Naive B cell (primary cell): ENCODE measurements at regions not wholly inside any gene's neighbourhood (a gene's known extent, or its start where the extent isn't known, plus 50 kb on each side); places are given as distances from the start of the nearest gene placed in this dataset.
"Not testable (repeated sequence)": the region's sequence is repeated elsewhere in the genome, so short reads cannot be mapped to it uniquely, and the experiment has no call there.

ENCODE experiments used
- ATAC-seq, 2 donors: fragments of 150-1000 bp; cut with Tn5 transposase; 2 replicates each; pipeline ENCODE4 v1.10.0; 2021; ENCODE audit warnings: low read depth in 2 of 2, mild to moderate bottlenecking in 2 of 2, moderate library complexity in 2 of 2
- DNase-seq: peaks from one replicate; pipeline ENCODE4 v3.0.0; 2022
- H3K27ac Mint-ChIP-seq, 6 donors: one replicate each; pipeline ENCODE4 v1.8.0; 2020 to 2022; ENCODE audit warnings: mild to moderate bottlenecking in 6 of 6, mixed read lengths in 6 of 6, moderate library complexity in 5 of 6, inconsistent platforms in 2 of 6
- H3K27me3 Mint-ChIP-seq, 3 donors: one replicate each; pipeline ENCODE4 v1.8.0; 2021 to 2022; ENCODE audit warnings: mixed read lengths in 3 of 3, mild to moderate bottlenecking in 1 of 3
- H3K36me3 Mint-ChIP-seq, 2 donors: one replicate each; pipeline ENCODE4 v1.8.0; 2020 to 2022; ENCODE audit warnings: mixed read lengths in 2 of 2, inconsistent platforms in 1 of 2, mild to moderate bottlenecking in 1 of 2
- H3K4me1 Mint-ChIP-seq, 3 donors: one replicate each; pipeline ENCODE4 v1.8.0; 2020 to 2022; ENCODE audit warnings: mixed read lengths in 3 of 3, inconsistent platforms in 1 of 3, mild to moderate bottlenecking in 1 of 3, moderate library complexity in 1 of 3
- H3K4me3 Mint-ChIP-seq, 8 donors: one replicate each; pipeline ENCODE4 v1.8.0; 2020 to 2022; ENCODE audit warnings: mild to moderate bottlenecking in 8 of 8, mixed read lengths in 8 of 8, moderate library complexity in 8 of 8, inconsistent platforms in 2 of 8
- H3K9me3 Mint-ChIP-seq, 7 donors: one replicate each; pipeline ENCODE4 v1.8.0; 2020 to 2022; ENCODE audit warnings: mixed read lengths in 7 of 7, mild to moderate bottlenecking in 5 of 7, inconsistent platforms in 2 of 7, moderate library complexity in 1 of 7

GRCh38 chr2:228597032-228597431, 415.5 kb upstream of the SPHKAP start:
- ATAC-seq = no peak
- Mint-ChIP-seq H3K27ac (no peak overlapping the region), H3K36me3 (no peaks in the 10 kb centered on the region), H3K4me3 (no peak overlapping the region), H3K4me1 (no peaks in the 10 kb centered on the region), H3K9me3 (peaks cover 0 to 10% (median 4%) of the 10 kb centered on the region in 7 donors), H3K27me3 (no peaks in the 10 kb centered on the region)
- DNase-seq = no peak

- Mint-ChIP-seq H3K36me3 (no peaks in the 10 kb centered on the region), H3K9me3 (peaks cover 0 to 10% (median 6%) of the 10 kb centered on the region in 7 donors), H3K27ac (no peak overlapping the region), H3K4me3 (no peak overlapping the region), H3K27me3 (no peaks in the 10 kb centered on the region), H3K4me1 (no peaks in the 10 kb centered on the region)
- DNase-seq (no peak), ATAC-seq (no peak)
These were observed 412.5 kb upstream of the SPHKAP start for GRCh38 chr2:228594012-228594411.

- ATAC-seq = no peak
- no peaks in the 10 kb centered on the region for H3K4me1 Mint-ChIP-seq
- no peaks in the 10 kb centered on the region for H3K36me3 Mint-ChIP-seq
These were observed 411.4 kb upstream of the SPHKAP start for GRCh38 chr2:228592925-228593324.

GRCh38 chr2:228590681-228591080, 409.2 kb upstream of the SPHKAP start:
- ATAC-seq (no peak), DNase-seq (no peak)
- H3K27ac Mint-ChIP-seq = no peak overlapping the region
- no peaks in the 10 kb centered on the region for H3K36me3 Mint-ChIP-seq
- H3K27me3 Mint-ChIP-seq = no peaks in the 10 kb centered on the region
- peaks cover 4 to 14% (median 7%) of the 10 kb centered on the region in 7 donors for H3K9me3 Mint-ChIP-seq
- no peak overlapping the region for H3K4me3 Mint-ChIP-seq
- no peaks in the 10 kb centered on the region for H3K4me1 Mint-ChIP-seq

More at GRCh38 chr2:228592925-228593324, 411.4 kb upstream of the SPHKAP start:
- no peaks in the 10 kb centered on the region for H3K27me3 Mint-ChIP-seq
- no peak overlapping the region for H3K4me3 Mint-ChIP-seq
- no peak overlapping the region for H3K27ac Mint-ChIP-seq
- no peak for DNase-seq
- H3K9me3 Mint-ChIP-seq = peaks cover 3 to 14% (median 7%) of the 10 kb centered on the region in 7 donors

GRCh38 chr2:228589115-228589514, 407.6 kb upstream of the SPHKAP start:
- H3K27ac Mint-ChIP-seq = no peak overlapping the region
- no peak for ATAC-seq

DNA sequence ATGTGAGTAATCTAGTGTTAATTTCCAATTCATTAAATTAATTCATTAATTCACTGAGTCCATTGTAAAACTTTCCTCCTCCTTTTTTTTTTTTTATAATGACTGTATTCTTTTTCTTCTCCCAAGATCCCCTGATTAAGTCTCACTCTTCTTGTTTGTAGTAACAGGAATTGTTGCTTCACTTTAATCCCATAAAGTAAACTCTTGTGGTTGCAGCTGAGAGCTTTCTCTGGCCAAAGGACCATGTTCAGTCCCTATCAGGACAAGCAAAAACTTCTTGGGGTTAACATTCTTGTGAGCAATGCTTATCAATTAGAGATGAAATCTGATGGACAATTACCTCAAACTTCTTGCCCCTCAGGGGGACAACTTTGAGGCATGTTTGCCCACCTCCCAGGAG, 400.2 kb upstream of the SPHKAP start:
- no peaks in the 10 kb centered on the region for H3K4me1 Mint-ChIP-seq
- no peak for DNase-seq
- H3K9me3 Mint-ChIP-seq = peaks cover 2 to 12% (median 4%) of the 10 kb centered on the region in 7 donors
- H3K36me3 Mint-ChIP-seq = no peaks in the 10 kb centered on the region
- no peak overlapping the region for H3K27ac Mint-ChIP-seq
- ATAC-seq = no peak
- no peak overlapping the region for H3K4me3 Mint-ChIP-seq
- H3K27me3 Mint-ChIP-seq = no peaks in the 10 kb centered on the region

More at GRCh38 chr2:228589115-228589514, 407.6 kb upstream of the SPHKAP start:
- H3K4me3 Mint-ChIP-seq = no peak overlapping the region
- no peaks in the 10 kb centered on the region for H3K4me1 Mint-ChIP-seq
- H3K9me3 Mint-ChIP-seq = peaks cover 3 to 16% (median 9%) of the 10 kb centered on the region in 7 donors
- H3K27me3 Mint-ChIP-seq = no peaks in the 10 kb centered on the region
- H3K36me3 Mint-ChIP-seq = no peaks in the 10 kb centered on the region
- DNase-seq = no peak

- no peak for ATAC-seq
- Mint-ChIP-seq H3K4me1 (no peaks in the 10 kb centered on the region), H3K4me3 (no peak overlapping the region), H3K36me3 (no peaks in the 10 kb centered on the region), H3K9me3 (peaks cover 0 to 3% (median 0%) of the 10 kb centered on the region in 7 donors), H3K27ac (no peak overlapping the region), H3K27me3 (no peaks in the 10 kb centered on the region)
- DNase-seq = no peak
These were observed 394.4 kb upstream of the SPHKAP start for GRCh38 chr2:228575897-228576296.

- not testable (repeated sequence) for H3K9me3 Mint-ChIP-seq, H3K4me1 Mint-ChIP-seq, H3K36me3 Mint-ChIP-seq, H3K27me3 Mint-ChIP-seq, DNase-seq, H3K27ac Mint-ChIP-seq, H3K4me3 Mint-ChIP-seq, ATAC-seq
These were observed 386.8 kb upstream of the SPHKAP start for GRCh38 chr2:228568275-228568674.

GRCh38 chr2:228561816-228562215, 380.3 kb upstream of the SPHKAP start:
- Mint-ChIP-seq H3K4me3 (no peak overlapping the region), H3K27me3 (no peaks in the 10 kb centered on the region), H3K36me3 (no peaks in the 10 kb centered on the region), H3K9me3 (peaks cover 2 to 10% (median 6%) of the 10 kb centered on the region in 7 donors), H3K27ac (no peak overlapping the region), H3K4me1 (no peaks in the 10 kb centered on the region)
- ATAC-seq = no peak
- no peak for DNase-seq

- Mint-ChIP-seq H3K27me3 (no peaks in the 10 kb centered on the region), H3K4me1 (no peaks in the 10 kb centered on the region), H3K27ac (no peak overlapping the region), H3K9me3 (peaks cover 2 to 10% (median 5%) of the 10 kb centered on the region in 7 donors), H3K36me3 (no peaks in the 10 kb centered on the region), H3K4me3 (no peak overlapping the region)
- DNase-seq (no peak), ATAC-seq (no peak)
These were observed 378.4 kb upstream of the SPHKAP start for GRCh38 chr2:228559774-228560415.

GRCh38 chr2:228556717-228557116, 375.2 kb upstream of the SPHKAP start:
- H3K27me3 Mint-ChIP-seq = no peaks in the 10 kb centered on the region
- peaks cover 0 to 10% (median 5%) of the 10 kb centered on the region in 7 donors for H3K9me3 Mint-ChIP-seq
- H3K27ac Mint-ChIP-seq = no peak overlapping the region
- H3K4me3 Mint-ChIP-seq = no peak overlapping the region
- H3K4me1 Mint-ChIP-seq = no peaks in the 10 kb centered on the region
- ATAC-seq (no peak), DNase-seq (no peak)
- H3K36me3 Mint-ChIP-seq = no peaks in the 10 kb centered on the region

- DNase-seq = no peak
- no peak overlapping the region for H3K4me3 Mint-ChIP-seq
- no peaks in the 10 kb centered on the region for H3K4me1 Mint-ChIP-seq
- no peak for ATAC-seq
- H3K9me3 Mint-ChIP-seq = peaks cover 0 to 7% (median 3%) of the 10 kb centered on the region in 7 donors
- H3K27me3 Mint-ChIP-seq = no peaks in the 10 kb centered on the region
- no peak overlapping the region for H3K27ac Mint-ChIP-seq
- no peaks in the 10 kb centered on the region for H3K36me3 Mint-ChIP-seq
These were observed 368.0 kb upstream of the SPHKAP start for GRCh38 chr2:228549441-228550007.

GRCh38 chr2:228548230-228548629, 366.7 kb upstream of the SPHKAP start:
- ATAC-seq (no peak), DNase-seq (no peak)
- H3K27ac Mint-ChIP-seq = no peak overlapping the region
- no peaks in the 10 kb centered on the region for H3K27me3 Mint-ChIP-seq
- H3K4me3 Mint-ChIP-seq = no peak overlapping the region
- H3K36me3 Mint-ChIP-seq = no peaks in the 10 kb centered on the region
- H3K9me3 Mint-ChIP-seq = peaks cover 0 to 7% (median 3%) of the 10 kb centered on the region in 7 donors
- no peaks in the 10 kb centered on the region for H3K4me1 Mint-ChIP-seq

GRCh38 chr2:228545748-228546145, 364.3 kb upstream of the SPHKAP start:
- no peak for ATAC-seq
- H3K9me3 Mint-ChIP-seq = peaks cover 0 to 10% (median 3%) of the 10 kb centered on the region in 7 donors

More at GRCh38 chr2:228545748-228546145, 364.3 kb upstream of the SPHKAP start:
- Mint-ChIP-seq H3K4me1 (no peaks in the 10 kb centered on the region), H3K27ac (no peak overlapping the region), H3K27me3 (no peaks in the 10 kb centered on the region), H3K4me3 (no peak overlapping the region), H3K36me3 (no peaks in the 10 kb centered on the region)
- no peak for DNase-seq
